ENCODE measurements at regions not wholly inside any gene's neighbourhood (a gene's known extent, or its start where the extent isn't known, plus 50 kb on each side); places are given as distances from the start of the nearest gene placed in this dataset.

GRCh38 chr3:109648027-109648426 is 310.7 kb upstream of the DPPA4 start:
- TF ChIP-seq CTCF (IDR thresholded peaks at IDR 0.05) (no peak), POLR2A (IDR thresholded peaks at IDR 0.05) (no peak)

Measured in prostate gland (tissue), 2 donors.